IPS-NIHi7 (cell line): ENCODE measurements at regions not wholly inside any gene's neighbourhood (a gene's known extent, or its start where the extent isn't known, plus 50 kb on each side); places are given as distances from the start of the nearest gene placed in this dataset.
"Not testable (repeated sequence)": the region's sequence is repeated elsewhere in the genome, so short reads cannot be mapped to it uniquely, and the experiment has no call there.

Experiments
- DNase-seq: peaks from one replicate; pipeline ENCODE4 v3.0.0; 2012; ENCODE audit warnings: mixed read lengths; ENCODE audit errors: extremely low spot score

GRCh38 chr13:64558031-64558430 lies 2672.1 kb downstream of the PCDH9 start:
- not testable (repeated sequence) for DNase-seq

GRCh38 chr13:64556376-64556775 lies 2673.8 kb downstream of the PCDH9 start:
- no peak for DNase-seq

GRCh38 chr13:64553411-64554129 lies 2676.6 kb downstream of the PCDH9 start:
- DNase-seq, result no peak

- DNase-seq, result no peak
These were observed 2678.4 kb downstream of the PCDH9 start for GRCh38 chr13:64551755-64552154.

GRCh38 chr13:64546371-64546770 lies 2683.8 kb downstream of the PCDH9 start:
- DNase-seq, result no peak

- no peak for DNase-seq
These were observed 2689.2 kb downstream of the PCDH9 start for GRCh38 chr13:64540976-64541375.

- DNase-seq, result no peak
These were observed 2689.7 kb downstream of the PCDH9 start for GRCh38 chr13:64540468-64540867.

GRCh38 chr13:64538711-64539110 lies 2691.4 kb downstream of the PCDH9 start:
- DNase-seq, result no peak

- peak; percentile 8 for DNase-seq
These were observed 2695.8 kb downstream of the PCDH9 start for GRCh38 chr13:64534302-64534701.

- DNase-seq, result no peak
These were observed 2698.7 kb downstream of the PCDH9 start for GRCh38 chr13:64531400-64531799.

- peak; percentile 46 for DNase-seq
These were observed 2700.2 kb downstream of the PCDH9 start for GRCh38 chr13:64529874-64530485.

- no peak for DNase-seq
These were observed 2701.3 kb downstream of the PCDH9 start for GRCh38 chr13:64528838-64529237.

GRCh38 chr13:64527561-64527960 lies 2702.6 kb downstream of the PCDH9 start:
- no peak for DNase-seq

GRCh38 chr13:64525687-64526086 lies 2704.4 kb downstream of the PCDH9 start:
- DNase-seq, result no peak

- no peak for DNase-seq
These were observed 2719.4 kb downstream of the PCDH9 start for GRCh38 chr13:64510747-64511146.

- DNase-seq, result no peak
These were observed 2723.9 kb downstream of the PCDH9 start for GRCh38 chr13:64506246-64506645.

GRCh38 chr13:64505336-64505910 lies 2724.7 kb downstream of the PCDH9 start:
- DNase-seq, result no peak

GRCh38 chr13:64488731-64489130 lies 2741.4 kb downstream of the PCDH9 start:
- no peak for DNase-seq

- no peak for DNase-seq
These were observed 2747.8 kb downstream of the PCDH9 start for GRCh38 chr13:64482373-64482772.

GRCh38 chr13:64480672-64481071 lies 2749.5 kb downstream of the PCDH9 start:
- no peak for DNase-seq

GRCh38 chr13:64480211-64480610 lies 2749.9 kb downstream of the PCDH9 start:
- DNase-seq, result no peak

- DNase-seq, result no peak
These were observed 2753.0 kb downstream of the PCDH9 start for GRCh38 chr13:64477146-64477545.

GRCh38 chr13:64476041-64476568 lies 2754.0 kb downstream of the PCDH9 start:
- DNase-seq, result not testable (repeated sequence)
